NCI-H1436 treated with DMSO at 0.1 percent for 48 hours (cell line): ENCODE measurements at regions not wholly inside any gene's neighbourhood (a gene's known extent, or its start where the extent isn't known, plus 50 kb on each side); places are given as distances from the start of the nearest gene placed in this dataset.

ENCODE experiments used
- DNase-seq: peaks from one replicate; lab custom pipeline; 2025; lab: John Stamatoyannopoulos, UW

GRCh38 chr2:88283886-88284592 lies 113.9 kb downstream of the THNSL2 start:
- no peak for DNase-seq

- DNase-seq: no peak
Measured at GRCh38 chr2:88281302-88282217, 111.4 kb downstream of the THNSL2 start.

- DNase-seq: no peak
Measured at GRCh38 chr2:88269836-88270235, 99.7 kb downstream of the THNSL2 start.

GRCh38 chr2:88265352-88266303 lies 95.5 kb downstream of the THNSL2 start:
- no peak for DNase-seq

- DNase-seq: no peak
Measured at GRCh38 chr2:88263861-88264260, 93.7 kb downstream of the THNSL2 start.

- DNase-seq: no peak
Measured at GRCh38 chr2:88261725-88262124, 91.6 kb downstream of the THNSL2 start.

- no peak for DNase-seq
Measured at GRCh38 chr2:88258208-88258607, 88.1 kb downstream of the THNSL2 start.

- DNase-seq: no peak
Measured at GRCh38 chr2:88254437-88255091, 84.4 kb downstream of the THNSL2 start.

- no peak for DNase-seq
Measured at GRCh38 chr2:88253997-88254396, 83.9 kb downstream of the THNSL2 start.

GRCh38 chr2:88253375-88253774 lies 83.2 kb downstream of the THNSL2 start:
- no peak for DNase-seq

GRCh38 chr2:88252646-88253045 lies 82.5 kb downstream of the THNSL2 start:
- DNase-seq: no peak

- DNase-seq: no peak
Measured at GRCh38 chr2:88252111-88252510, 82.0 kb downstream of the THNSL2 start.

- DNase-seq: no peak
Measured at GRCh38 chr2:88250404-88250803, 80.3 kb downstream of the THNSL2 start.

- no peak for DNase-seq
Measured at GRCh38 chr2:88248280-88248828, 78.2 kb downstream of the THNSL2 start.

GRCh38 chr2:88247531-88247930 lies 77.4 kb downstream of the THNSL2 start:
- no peak for DNase-seq

- DNase-seq: no peak
Measured at GRCh38 chr2:88245109-88245508, 75.0 kb downstream of the THNSL2 start.

GRCh38 chr2:88239781-88240180 lies 69.6 kb downstream of the THNSL2 start:
- DNase-seq: no peak

- DNase-seq: no peak
Measured at GRCh38 chr2:88236666-88237065, 66.5 kb downstream of the THNSL2 start.
